ENCODE measurements at regions not wholly inside any gene's neighbourhood (a gene's known extent, or its start where the extent isn't known, plus 50 kb on each side); places are given as distances from the start of the nearest gene placed in this dataset.

- H3K4me1 ChIP-seq (ENCODE audit: low read depth, poor library complexity, severe bottlenecking): no peaks in the 10 kb centered on the region
- H3K9ac ChIP-seq: no peak overlapping the region
- H3K36me3 ChIP-seq (ENCODE audit: insufficient read depth): no peaks in the 10 kb centered on the region
- H3K79me2 ChIP-seq (ENCODE audit: insufficient read depth, low read depth): no peaks in the 10 kb centered on the region
- TF ChIP-seq, protein P1, sequence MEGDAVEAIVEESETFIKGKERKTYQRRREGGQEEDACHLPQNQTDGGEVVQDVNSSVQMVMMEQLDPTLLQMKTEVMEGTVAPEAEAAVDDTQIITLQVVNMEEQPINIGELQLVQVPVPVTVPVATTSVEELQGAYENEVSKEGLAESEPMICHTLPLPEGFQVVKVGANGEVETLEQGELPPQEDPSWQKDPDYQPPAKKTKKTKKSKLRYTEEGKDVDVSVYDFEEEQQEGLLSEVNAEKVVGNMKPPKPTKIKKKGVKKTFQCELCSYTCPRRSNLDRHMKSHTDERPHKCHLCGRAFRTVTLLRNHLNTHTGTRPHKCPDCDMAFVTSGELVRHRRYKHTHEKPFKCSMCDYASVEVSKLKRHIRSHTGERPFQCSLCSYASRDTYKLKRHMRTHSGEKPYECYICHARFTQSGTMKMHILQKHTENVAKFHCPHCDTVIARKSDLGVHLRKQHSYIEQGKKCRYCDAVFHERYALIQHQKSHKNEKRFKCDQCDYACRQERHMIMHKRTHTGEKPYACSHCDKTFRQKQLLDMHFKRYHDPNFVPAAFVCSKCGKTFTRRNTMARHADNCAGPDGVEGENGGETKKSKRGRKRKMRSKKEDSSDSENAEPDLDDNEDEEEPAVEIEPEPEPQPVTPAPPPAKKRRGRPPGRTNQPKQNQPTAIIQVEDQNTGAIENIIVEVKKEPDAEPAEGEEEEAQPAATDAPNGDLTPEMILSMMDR (conservative IDR thresholded peaks at IDR 0.05; ENCODE audit: low read depth, low read length): no peak
- no peaks in the 10 kb centered on the region for H4K20me1 ChIP-seq (ENCODE audit: insufficient read depth)
- no peak overlapping the region for H3K27ac ChIP-seq
- no peak overlapping the region for H2AFZ ChIP-seq (ENCODE audit: low read depth)
- H3K4me3 ChIP-seq (IDR thresholded peaks at IDR 0.05; ENCODE audit: insufficient read depth, low read depth, low read length): no peak overlapping the region
- no peak overlapping the region for H3K4me2 ChIP-seq
- no peaks in the 10 kb centered on the region for H3K27me3 ChIP-seq (ENCODE audit: insufficient read depth, low read depth)
These were observed 151.3 kb upstream of the TSC22D2 start for GRCh38 chr3:150256782-150257181.

GRCh38 chr3:150256318-150256717, 151.8 kb upstream of the TSC22D2 start:
- TF ChIP-seq, protein P1 (conservative IDR thresholded peaks at IDR 0.05; ENCODE audit: low read depth, low read length): no peak
- H3K36me3 ChIP-seq (ENCODE audit: insufficient read depth): no peaks in the 10 kb centered on the region

GRCh38 chr3:150255826-150256225, 152.3 kb upstream of the TSC22D2 start:
- Histone ChIP-seq H3K36me3 (ENCODE audit: insufficient read depth) (no peaks in the 10 kb centered on the region), H3K79me2 (ENCODE audit: insufficient read depth, low read depth) (no peaks in the 10 kb centered on the region), H3K4me2 (no peak overlapping the region), H2AFZ (ENCODE audit: low read depth) (no peak overlapping the region), H3K27ac (no peak overlapping the region), H3K4me1 (ENCODE audit: low read depth, poor library complexity, severe bottlenecking) (no peaks in the 10 kb centered on the region), H3K4me3 (IDR thresholded peaks at IDR 0.05; ENCODE audit: insufficient read depth, low read depth, low read length) (no peak overlapping the region), H4K20me1 (ENCODE audit: insufficient read depth) (no peaks in the 10 kb centered on the region), H3K27me3 (ENCODE audit: insufficient read depth, low read depth) (no peaks in the 10 kb centered on the region), H3K9ac (no peak overlapping the region)
- TF ChIP-seq, protein P1 (conservative IDR thresholded peaks at IDR 0.05; ENCODE audit: low read depth, low read length): no peak

More at GRCh38 chr3:150256318-150256717, 151.8 kb upstream of the TSC22D2 start:
- Histone ChIP-seq H2AFZ (ENCODE audit: low read depth) (no peak overlapping the region), H4K20me1 (ENCODE audit: insufficient read depth) (no peaks in the 10 kb centered on the region), H3K27ac (no peak overlapping the region), H3K79me2 (ENCODE audit: insufficient read depth, low read depth) (no peaks in the 10 kb centered on the region), H3K27me3 (ENCODE audit: insufficient read depth, low read depth) (no peaks in the 10 kb centered on the region), H3K9ac (no peak overlapping the region), H3K4me2 (no peak overlapping the region), H3K4me3 (IDR thresholded peaks at IDR 0.05; ENCODE audit: insufficient read depth, low read depth, low read length) (no peak overlapping the region), H3K4me1 (ENCODE audit: low read depth, poor library complexity, severe bottlenecking) (no peaks in the 10 kb centered on the region)

- TF ChIP-seq, protein P1 (conservative IDR thresholded peaks at IDR 0.05; ENCODE audit: low read depth, low read length): no peak
- no peaks in the 10 kb centered on the region for H3K36me3 ChIP-seq (ENCODE audit: insufficient read depth)
- no peak overlapping the region for H3K4me3 ChIP-seq (IDR thresholded peaks at IDR 0.05; ENCODE audit: insufficient read depth, low read depth, low read length)
- H3K27me3 ChIP-seq (ENCODE audit: insufficient read depth, low read depth): no peaks in the 10 kb centered on the region
- no peaks in the 10 kb centered on the region for H3K79me2 ChIP-seq (ENCODE audit: insufficient read depth, low read depth)
- H3K9ac ChIP-seq: no peak overlapping the region
- no peaks in the 10 kb centered on the region for H4K20me1 ChIP-seq (ENCODE audit: insufficient read depth)
- H2AFZ ChIP-seq (ENCODE audit: low read depth): no peak overlapping the region
- no peak overlapping the region for H3K27ac ChIP-seq
- H3K4me2 ChIP-seq: no peak overlapping the region
- H3K4me1 ChIP-seq (ENCODE audit: low read depth, poor library complexity, severe bottlenecking): no peaks in the 10 kb centered on the region
These were observed 152.7 kb upstream of the TSC22D2 start for GRCh38 chr3:150255413-150255812.

All from KMS-11 (cell line).